Amniotic epithelial cell (primary cell): ENCODE measurements at regions not wholly inside any gene's neighbourhood (a gene's known extent, or its start where the extent isn't known, plus 50 kb on each side); places are given as distances from the start of the nearest gene placed in this dataset.
A peak's percentile ranks its signal among the peaks of the same experiment; 100 is the strongest.
"Not testable (repeated sequence)": the region's sequence is repeated elsewhere in the genome, so short reads cannot be mapped to it uniquely, and the experiment has no call there.

Source experiments
- DNase-seq: peaks from one replicate; pipeline ENCODE4 v3.0.0-alpha.2; 2010; ENCODE audit warnings: low read depth

- DNase-seq = no peak
Observed at GRCh38 chr13:34167347-34167746, 349.4 kb downstream of the RFC3 start.

GRCh38 chr13:34172048-34172447, 354.1 kb downstream of the RFC3 start:
- no peak for DNase-seq

GRCh38 chr13:34174671-34175145, 356.8 kb downstream of the RFC3 start:
- DNase-seq = peak; percentile 84

DNA sequence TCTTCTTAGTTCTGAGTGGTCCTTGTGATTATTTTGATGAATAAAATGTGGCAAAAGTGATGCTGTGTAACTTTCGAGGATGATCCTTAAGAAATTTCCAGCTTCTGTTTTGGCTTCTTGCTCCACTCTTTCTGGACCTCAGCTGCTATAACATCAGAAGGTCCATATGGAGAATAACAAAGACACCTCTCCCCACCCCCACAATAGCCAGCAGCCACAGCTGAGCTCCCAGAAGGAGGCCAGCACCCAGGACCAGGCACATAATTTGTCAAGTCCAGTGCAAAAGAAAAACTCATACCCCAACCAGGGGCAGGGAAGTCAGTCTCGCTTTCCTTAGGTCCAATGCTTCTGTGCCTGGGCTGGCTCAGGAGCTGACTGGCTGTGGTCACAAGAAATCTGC, 357.6 kb downstream of the RFC3 start:
- DNase-seq = no peak

- DNase-seq = no peak
Observed at GRCh38 chr13:34176633-34177032, 358.7 kb downstream of the RFC3 start.

DNA sequence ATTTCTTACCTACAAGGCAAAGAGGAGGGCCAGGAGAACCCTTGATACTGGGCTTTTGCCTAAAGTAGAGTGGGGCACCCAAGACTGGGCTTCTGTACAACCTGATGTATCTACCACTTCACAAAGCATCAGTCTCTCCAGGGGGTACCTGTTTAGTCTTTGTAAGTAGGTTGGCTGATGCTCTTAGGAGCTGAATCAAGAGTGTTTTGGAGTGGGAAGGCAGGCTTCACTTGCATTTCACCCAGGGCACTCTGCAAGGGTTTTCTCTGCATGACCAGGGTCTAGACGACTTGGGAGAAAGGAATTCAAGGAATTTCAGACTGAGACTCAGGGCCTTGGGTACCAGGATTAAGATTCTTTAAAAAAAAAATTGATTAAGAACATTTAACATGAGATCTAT, 361.5 kb downstream of the RFC3 start:
- DNase-seq = no peak

DNA sequence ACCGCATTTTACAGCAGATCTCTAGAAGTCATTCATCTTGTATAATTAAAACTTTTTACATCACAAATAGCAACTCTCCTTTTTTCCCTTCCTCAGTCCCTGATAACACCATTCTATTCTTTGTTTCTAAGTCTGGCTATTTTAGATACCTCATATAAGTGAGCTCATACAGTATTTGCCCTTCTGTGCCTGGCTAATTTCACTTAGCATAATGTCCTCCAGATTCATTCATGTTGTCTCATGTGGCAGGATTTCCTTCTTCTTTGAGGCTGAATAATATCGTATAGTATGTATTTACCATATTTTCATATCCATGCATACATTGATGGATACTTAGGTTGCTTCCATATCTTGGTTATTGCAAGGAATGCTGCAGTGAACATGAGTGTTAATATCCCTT, 362.0 kb downstream of the RFC3 start:
- DNase-seq = no peak

- DNase-seq = not testable (repeated sequence)
Observed at GRCh38 chr13:34181256-34181655, 363.3 kb downstream of the RFC3 start.

DNA sequence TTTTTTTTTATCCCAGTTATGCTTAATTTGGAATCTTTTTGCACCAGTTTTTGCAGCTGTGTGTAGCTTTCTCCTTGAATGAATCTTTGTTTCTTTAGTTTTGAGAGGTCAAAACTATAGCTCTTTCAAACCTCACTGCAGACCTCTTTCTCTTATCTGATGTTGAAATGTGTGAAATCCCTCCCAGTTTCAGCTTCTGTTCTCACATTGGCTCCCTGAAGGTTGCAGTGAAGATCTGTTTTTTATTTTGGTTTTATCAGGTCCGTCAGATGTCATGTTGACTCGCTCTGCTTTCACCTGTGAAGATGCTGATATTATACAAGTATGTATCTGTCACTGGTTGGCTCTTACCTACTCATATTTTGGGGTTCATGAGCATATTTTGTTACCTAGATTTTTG, 372.0 kb downstream of the RFC3 start:
- no peak for DNase-seq

GRCh38 chr13:34201050-34201913, 383.3 kb downstream of the RFC3 start:
- DNase-seq = peak; percentile 94

DNA sequence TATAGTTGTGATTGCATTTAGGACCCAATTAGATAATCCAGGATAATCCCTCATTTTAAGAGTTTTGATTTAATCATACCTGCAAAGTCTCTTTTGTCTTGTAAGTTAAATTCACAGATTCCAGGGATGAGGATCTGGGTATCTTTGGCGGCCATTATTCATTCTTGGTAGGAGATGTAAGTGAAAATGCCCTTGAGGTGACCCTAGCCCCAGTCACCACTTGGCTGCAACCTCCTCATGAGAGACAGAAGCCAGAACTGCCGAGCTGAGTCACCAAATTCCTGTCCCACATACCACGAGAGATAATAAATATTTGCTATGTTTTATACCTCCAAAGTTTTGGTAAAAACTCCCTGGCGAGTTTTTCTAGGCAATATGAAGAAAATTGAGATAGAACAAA, 389.4 kb downstream of the RFC3 start:
- DNase-seq = peak; percentile 92

DNA sequence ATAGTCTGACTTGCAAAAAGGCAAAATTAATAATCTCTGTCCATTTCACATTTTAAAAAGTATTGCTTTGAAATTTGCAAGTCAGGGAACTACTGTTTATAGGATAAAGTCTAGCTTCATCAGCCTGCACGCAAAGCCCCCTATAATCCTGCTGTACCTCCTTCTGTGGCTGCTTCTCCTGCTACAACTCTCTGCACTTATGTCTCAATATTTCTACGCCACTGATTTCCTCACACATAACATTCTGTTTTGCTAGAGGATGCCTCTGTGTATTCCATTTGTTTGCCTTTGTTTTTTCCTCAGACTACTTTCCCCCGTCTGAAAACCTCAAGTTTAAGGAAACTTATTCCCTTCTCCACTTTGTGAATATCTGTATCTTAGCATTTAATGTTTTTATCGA, 389.9 kb downstream of the RFC3 start:
- peak; percentile 78 for DNase-seq

DNA sequence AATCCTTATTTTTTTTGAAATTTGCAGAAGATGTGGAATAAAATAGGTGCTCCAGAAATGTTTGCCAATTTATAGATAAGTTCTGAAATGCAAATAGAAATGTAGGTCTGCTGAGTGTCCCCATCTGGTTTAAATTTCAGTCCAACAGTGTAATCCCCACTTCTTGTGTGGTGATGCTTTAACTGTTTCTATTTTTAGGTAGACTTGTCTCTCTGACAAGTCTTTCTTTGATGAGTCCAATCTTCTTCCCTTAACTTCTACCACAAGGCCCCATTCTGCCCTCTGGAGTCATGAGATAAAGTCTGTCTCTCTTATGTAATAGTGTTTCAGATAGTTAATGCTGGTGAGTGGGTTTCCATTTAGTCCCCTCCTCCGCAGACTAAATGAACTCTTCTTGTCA, 390.4 kb downstream of the RFC3 start:
- peak; percentile 42 for DNase-seq

DNA sequence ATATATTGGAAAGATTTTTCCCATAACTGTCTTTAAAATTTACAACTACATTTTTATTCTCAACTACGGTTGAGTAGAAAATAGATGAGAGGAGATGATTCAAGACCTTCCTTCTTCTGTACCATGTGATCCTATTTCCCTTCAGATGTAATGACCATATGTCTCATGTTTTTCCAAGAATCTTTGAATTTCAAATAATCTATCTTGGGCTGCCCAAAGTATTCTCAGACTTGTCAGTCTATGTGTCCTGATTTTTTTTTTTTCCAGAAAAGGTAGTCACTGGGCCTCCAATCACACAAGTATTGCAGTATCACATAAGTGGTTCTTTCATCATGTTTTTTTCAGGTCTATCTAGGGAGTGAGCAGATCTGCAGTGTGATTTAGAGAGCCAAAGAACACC, 392.4 kb downstream of the RFC3 start:
- no peak for DNase-seq

DNA sequence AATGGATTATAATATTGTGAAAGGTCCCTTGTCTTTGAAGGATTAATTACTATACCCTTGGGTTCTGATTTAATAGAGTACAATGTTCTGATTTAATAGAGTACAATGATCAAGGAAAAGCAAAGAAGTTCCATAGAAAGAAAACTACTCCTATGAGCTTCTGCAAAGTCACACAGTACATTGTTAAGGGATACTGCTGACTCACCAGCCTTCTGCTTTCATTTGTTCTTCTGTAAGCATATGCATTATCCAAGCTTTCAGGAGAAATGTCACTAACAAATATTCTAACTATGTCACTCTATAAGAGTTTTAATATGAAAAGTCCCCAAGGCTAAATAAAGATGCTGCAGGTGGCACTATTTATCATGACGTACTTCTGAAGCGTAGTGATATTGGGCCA, 396.7 kb downstream of the RFC3 start:
- peak; percentile 14 for DNase-seq

GRCh38 chr13:34216256-34216655, 398.3 kb downstream of the RFC3 start:
- DNase-seq = no peak

GRCh38 chr13:34217343-34218025, 399.5 kb downstream of the RFC3 start:
- no peak for DNase-seq

DNA sequence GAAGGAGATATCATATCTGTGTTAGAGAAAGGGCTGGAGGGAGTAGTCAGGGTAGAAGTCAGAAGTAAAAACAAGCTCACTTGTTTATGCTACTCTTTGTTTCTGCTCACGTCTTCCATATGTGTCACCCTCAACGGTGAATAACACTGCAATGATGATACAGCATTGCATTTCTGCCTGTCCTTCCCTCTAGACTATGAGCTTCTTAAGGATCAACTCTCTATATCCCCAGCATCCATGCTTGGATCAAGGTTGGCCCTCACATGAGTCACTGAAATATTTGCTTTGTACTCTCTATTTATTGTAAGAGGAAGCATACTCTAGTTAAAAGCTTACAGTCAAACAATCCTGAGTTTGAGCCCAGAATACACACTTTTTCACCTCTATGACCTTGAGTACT, 406.0 kb downstream of the RFC3 start:
- no peak for DNase-seq

GRCh38 chr13:34224877-34225276, 406.9 kb downstream of the RFC3 start:
- no peak for DNase-seq

DNA sequence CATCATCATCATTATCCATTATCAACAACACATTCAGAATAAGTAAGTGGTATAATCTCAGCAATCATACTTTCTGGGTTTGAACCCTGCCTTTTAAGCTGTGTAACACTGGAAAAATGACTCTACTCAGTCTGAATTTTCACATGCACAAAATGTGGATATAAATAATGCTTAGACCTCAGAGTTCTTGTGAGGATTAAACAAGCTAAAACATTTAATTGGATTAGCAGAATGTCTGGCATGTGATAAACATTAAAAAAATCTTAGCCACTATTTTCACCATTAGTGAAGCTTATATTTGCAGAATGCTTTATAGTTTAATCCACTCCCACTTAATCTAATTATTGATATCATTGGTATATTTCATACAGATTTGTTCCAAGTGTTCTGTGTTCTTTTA, 412.3 kb downstream of the RFC3 start:
- no peak for DNase-seq

- no peak for DNase-seq
Observed at GRCh38 chr13:34241332-34241731, 423.4 kb downstream of the RFC3 start.

DNA sequence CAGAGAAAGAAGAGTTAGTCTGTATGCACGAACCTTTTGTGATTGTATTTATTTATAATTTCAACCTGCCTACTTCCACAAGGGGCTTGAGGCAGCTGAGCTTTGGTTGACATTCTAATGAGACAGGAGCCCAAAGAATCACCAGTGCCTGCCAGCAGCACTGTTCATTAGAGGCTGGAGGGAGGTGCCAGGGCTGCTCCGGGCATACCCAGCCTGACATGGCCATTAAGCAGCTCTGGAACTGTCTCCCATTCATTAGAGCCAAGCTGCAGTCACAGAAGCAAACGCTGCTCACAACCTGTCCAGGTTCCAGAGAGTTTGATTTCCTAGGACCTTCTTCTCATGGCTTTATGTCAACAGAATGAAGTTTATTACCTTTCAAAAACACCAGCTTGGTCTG, 425.5 kb downstream of the RFC3 start:
- no peak for DNase-seq

DNA sequence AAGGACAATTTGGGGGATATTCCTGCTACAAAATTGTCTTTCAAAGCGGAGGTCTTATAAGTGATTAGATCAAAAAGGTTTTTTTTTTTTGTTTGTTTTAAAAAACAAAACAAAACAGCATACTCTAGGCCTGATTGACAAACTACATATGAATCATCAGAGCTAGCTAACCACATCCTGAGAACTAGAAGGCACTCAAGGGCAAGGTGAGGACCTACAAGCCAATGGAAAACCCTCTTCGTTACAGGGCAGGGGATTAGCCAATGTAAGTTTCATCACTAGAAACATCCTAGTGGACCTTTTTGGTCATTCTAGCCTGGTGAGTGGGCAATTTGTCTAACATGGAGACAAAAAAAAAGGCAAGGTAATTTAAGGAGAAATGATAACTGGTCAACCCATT, 428.6 kb downstream of the RFC3 start:
- DNase-seq = peak; percentile 83

- no peak for DNase-seq
Observed at GRCh38 chr13:34247596-34247995, 429.6 kb downstream of the RFC3 start.
